HepG2 (cell line): ENCODE measurements at regions not wholly inside any gene's neighbourhood (a gene's known extent, or its start where the extent isn't known, plus 50 kb on each side); places are given as distances from the start of the nearest gene placed in this dataset.

Experiments used
- ATAC-seq: fragments of 200-7000 bp; cut with Tn5 transposase; 3 replicates; pipeline ENCODE4 v1.9.1; 2020; ENCODE audit warnings: mild to moderate bottlenecking, moderate library complexity
- BruUV-seq: library from RNA; stranded (reverse); fragments of 400-500 nt; replicated peaks from 2 replicates; lab custom pipeline; 2021; lab: Mats Ljungman, UMichigan
- CTCF ChIA-PET: fragments of 300-600 bp; formaldehyde crosslinking; extraction: SDS; loops from one replicate; lab custom pipeline; 2021; ENCODE audit warnings: low total read pairs, inconsistent platforms, low intra/inter-chr PET ratio; lab: Yijun Ruan, JAX
- POLR2A ChIA-PET: fragments of 350-600 bp; sonication (Branson Sonifier 250); formaldehyde crosslinking; loops from one replicate; lab custom pipeline; 2020; ENCODE audit warnings: antibody characterized with exemption, inconsistent platforms; lab: Yijun Ruan, JAX
- DNase-seq: peaks from one replicate; pipeline ENCODE4 v3.0.0-alpha.2; 2015; ENCODE audit warnings: low spot score
- FAIRE-seq: peaks from 3 replicates; lab custom pipeline; 2011; peaks lifted over from hg19 to GRCh38; lab: Jason Lieb, UNC
- H2AFZ ChIP-seq: one replicate; pipeline ENCODE4 v1.6.1; 2011; ENCODE audit warnings: low read length, inconsistent platforms
- H3K27ac ChIP-seq: fragments of 300-600 bp; 3 replicates; pipeline ENCODE4 v1.8.0; 2011; ENCODE audit warnings: mixed run types, mild to moderate bottlenecking, mixed read lengths, low read length, inconsistent platforms; ENCODE audit not compliant: insufficient read depth; ENCODE audit errors: extremely low read length
- H3K27me3 ChIP-seq, 2 experiments: fragments of 200-600 bp in 1 of 2; 2 replicates in 1 of 2; 3 replicates in 1 of 2; pipeline versions ENCODE4 v1.6.0 to v1.8.0; 2011; ENCODE audit warnings: low read length in 2 of 2, mild to moderate bottlenecking in 2 of 2, moderate library complexity in 2 of 2, inconsistent platforms in 1 of 2; ENCODE audit not compliant: insufficient read depth in 2 of 2, control insufficient read depth in 1 of 2
- H3K36me3 ChIP-seq, 2 experiments: fragments of 200-600 bp in 1 of 2; replicated peaks in 1 of 2; 2 replicates in 1 of 2; 3 replicates in 1 of 2; pipeline versions ENCODE4 v1.5.1 to v1.8.0; 2011; ENCODE audit warnings: low read length in 2 of 2, inconsistent platforms in 1 of 2; ENCODE audit not compliant: insufficient read depth in 2 of 2, control insufficient read depth in 1 of 2
- H3K4me1 ChIP-seq: 2 replicates; pipeline ENCODE4 v1.5.1; 2012; ENCODE audit warnings: low read length, inconsistent platforms; ENCODE audit not compliant: insufficient read depth
- H3K4me2 ChIP-seq: 2 replicates; pipeline ENCODE4 v1.6.0; 2011; ENCODE audit warnings: low read depth, low read length, inconsistent platforms
- H3K4me3 ChIP-seq, 3 experiments: fragments of 200-600 bp in 1 of 3; sonication (generic), shearing (Covaris generic) in 1 of 3; replicated peaks in 1 of 3; 2 replicates each; pipeline ENCODE4 v1.5.1; 2011 to 2016; ENCODE audit warnings: low read length in 3 of 3, inconsistent platforms in 2 of 3, low read depth in 2 of 3, mild to moderate bottlenecking in 2 of 3, control low read depth in 1 of 3, mixed read lengths in 1 of 3; ENCODE audit not compliant: insufficient read depth in 1 of 3
- H3K79me2 ChIP-seq: one replicate; pipeline ENCODE4 v1.6.1; 2011; ENCODE audit warnings: low read length, inconsistent platforms; ENCODE audit not compliant: insufficient read depth
- H3K9ac ChIP-seq: 2 replicates; pipeline ENCODE4 v1.6.0; 2011; ENCODE audit warnings: mild to moderate bottlenecking, low read depth, low read length, inconsistent platforms; ENCODE audit not compliant: insufficient read depth
- H3K9me3 ChIP-seq: 2 replicates; pipeline ENCODE4 v1.5.1; 2012; ENCODE audit warnings: mild to moderate bottlenecking, low read length
- H4K20me1 ChIP-seq: 2 replicates; pipeline ENCODE4 v1.6.0; 2011; ENCODE audit warnings: inconsistent platforms, mild to moderate bottlenecking, low read length, moderate library complexity; ENCODE audit not compliant: insufficient read depth
- ELF4 ChIP-seq: sonication (generic); formaldehyde crosslinking; IDR thresholded peaks from 2 replicates; pipeline ENCODE4 v1.5.0; 2020; ENCODE audit warnings: missing genetic modification reagents, mild to moderate bottlenecking, moderate library complexity, borderline replicate concordance
- FOXJ3 ChIP-seq: sonication (generic); formaldehyde crosslinking; IDR thresholded peaks from 2 replicates; pipeline ENCODE4 v1.4.0; 2020; ENCODE audit warnings: missing genetic modification reagents, mild to moderate bottlenecking, borderline replicate concordance
- FOXP1 ChIP-seq, 2 experiments: fragments of 450-650 bp in 1 of 2; IDR thresholded peaks; 2 replicates each; pipeline ENCODE4 v1.6.1; 2017 to 2018; ENCODE audit warnings: antibody characterized with exemption in 1 of 2
- HOXA5 ChIP-seq: sonication (generic); formaldehyde crosslinking; IDR thresholded peaks from 2 replicates; pipeline ENCODE4 v1.4.0; 2020; ENCODE audit warnings: missing genetic modification reagents
- IKZF1 ChIP-seq: fragments of 450-650 bp; IDR thresholded peaks from 2 replicates; pipeline ENCODE4 v1.7.1; 2016
- MIER2 ChIP-seq: IDR thresholded peaks from 2 replicates; pipeline ENCODE4 v1.6.1; 2016; ENCODE audit warnings: missing biosample characterization, missing genetic modification reagents
- NFE2L1 ChIP-seq: sonication (generic); formaldehyde crosslinking; IDR thresholded peaks from 2 replicates; pipeline ENCODE4 v1.4.0; 2020; ENCODE audit warnings: missing genetic modification reagents, mild to moderate bottlenecking, borderline replicate concordance
- SATB2 ChIP-seq: sonication (generic); formaldehyde crosslinking; IDR thresholded peaks from 2 replicates; pipeline ENCODE4 v1.5.0; 2020; ENCODE audit warnings: missing genetic modification reagents
- SMAD9 ChIP-seq: sonication (generic); formaldehyde crosslinking; IDR thresholded peaks from 2 replicates; pipeline ENCODE4 v1.5.1; 2020; ENCODE audit warnings: mild to moderate bottlenecking, missing genetic modification reagents
- SRSF9 ChIP-seq: fragments of 200-400 bp; formaldehyde crosslinking; IDR thresholded peaks from 2 replicates; pipeline ENCODE4 v1.6.1; 2018; ENCODE audit warnings: borderline replicate concordance, mild to moderate bottlenecking, low read depth, low read length; ENCODE audit not compliant: insufficient read depth, poor library complexity, severe bottlenecking
- TCF7L2 ChIP-seq: IDR thresholded peaks from 2 replicates; pipeline ENCODE4 v1.6.1; 2011; ENCODE audit warnings: mild to moderate bottlenecking, low read depth, low read length, moderate library complexity
- XBP1 ChIP-seq: sonication (generic); formaldehyde crosslinking; IDR thresholded peaks from 2 replicates; pipeline ENCODE4 v1.5.0; 2020; ENCODE audit warnings: missing genetic modification reagents
- ZKSCAN5 ChIP-seq: sonication (generic); formaldehyde crosslinking; IDR thresholded peaks from 2 replicates; pipeline ENCODE4 v1.5.1; 2020; ENCODE audit warnings: mild to moderate bottlenecking, missing genetic modification reagents
- ZNF234 ChIP-seq: sonication (generic); formaldehyde crosslinking; conservative IDR thresholded peaks from 2 replicates; pipeline ENCODE4 v1.5.1; 2020; ENCODE audit warnings: mild to moderate bottlenecking, missing genetic modification reagents
- ZNF33A ChIP-seq: sonication (generic); formaldehyde crosslinking; IDR thresholded peaks from 2 replicates; pipeline ENCODE4 v1.5.1; 2020; ENCODE audit warnings: missing genetic modification reagents, mild to moderate bottlenecking, moderate library complexity, borderline replicate concordance
- ZNF430 ChIP-seq: sonication (generic); formaldehyde crosslinking; IDR thresholded peaks from 2 replicates; pipeline ENCODE4 v1.9.0; 2021; ENCODE audit warnings: mild to moderate bottlenecking, missing genetic modification reagents
- ZSCAN5A ChIP-seq: sonication (generic); formaldehyde crosslinking; IDR thresholded peaks from 2 replicates; pipeline ENCODE4 v1.8.0; 2022; ENCODE audit warnings: mild to moderate bottlenecking, missing genetic modification reagents, borderline replicate concordance
- WGBS: methylation state at CpG from one replicate; pipeline ENCODE4 v1.1.6; 2017; ENCODE audit warnings: low lambda C conversion rate; 5-methylcytosine and 5-hydroxymethylcytosine counted together
- in situ Hi-C: cut with HindIII; loops from 2 replicates; pipeline ENCODE4 v1.10.0; 2017; ENCODE audit warnings: low pct_unique_long_range_greater_than_20kb; ENCODE audit not compliant: extremely low pct_ligation_motif_present
- intact Hi-C: fragments of 100-400 bp; cut with micrococcal nuclease; formaldehyde crosslinking; loops from one replicate; pipeline ENCODE4 v1.10.0; 2022; ENCODE audit not compliant: unreplicated experiment

GRCh38 chr6:50457351-50457750 is 256.0 kb upstream of the TFAP2D start:
- Histone ChIP-seq H3K9me3 (no peaks in the 10 kb centered on the region), H3K27ac (no peak overlapping the region), H4K20me1 (no peaks in the 10 kb centered on the region), H2AFZ (no peak overlapping the region), H3K4me3 (no peak overlapping the region), H3K36me3 (no peaks in the 10 kb centered on the region), H3K79me2 (no peaks in the 10 kb centered on the region)
- no peak for FAIRE-seq
- WGBS = 32% methylated on average over 2 of the region's 2 CpGs
- ATAC-seq = no peak
- DNase-seq = no peak
- TF ChIP-seq ZKSCAN5 (no peak), SATB2 (CRISPR knock-in tag) (no peak), ZNF430 (CRISPR knock-in tag) (no peak), TCF7L2 (no peak), XBP1 (CRISPR knock-in tag) (no peak), MIER2 (CRISPR knock-in tag) (no peak), FOXJ3 (CRISPR knock-in tag) (no peak), SRSF9 (no peak), NFE2L1 (CRISPR knock-in tag) (no peak), SMAD9 (no peak), ZNF234 (CRISPR knock-in tag) (no peak), HOXA5 (CRISPR knock-in tag) (no peak), ELF4 (CRISPR knock-in tag) (no peak), FOXP1 (IDR thresholded peaks at IDR 0.05) (no peak), FOXP1 (CRISPR knock-in tag; IDR thresholded peaks at IDR 0.05) (no peak), ZSCAN5A (CRISPR knock-in tag) (no peak), ZNF33A (CRISPR knock-in tag) (no peak), IKZF1 (no peak)
- TF ChIP-seq, all 625 proteins: peak for 0
- no TSS peak for BruUV-seq
- in situ Hi-C loops = no loop called here
- H3K27me3 ChIP-seq = no peaks in the 10 kb centered on the region
- ChIA-PET CTCF (no interaction called here), POLR2A (no interaction called here)
- no peak overlapping the region for H3K4me2 ChIP-seq
- H3K4me1 ChIP-seq = no peaks in the 10 kb centered on the region
- H3K9ac ChIP-seq = no peak overlapping the region
- intact Hi-C loops = no loop called here
